K562 (cell line): ENCODE measurements at regions not wholly inside any gene's neighbourhood (a gene's known extent, or its start where the extent isn't known, plus 50 kb on each side); places are given as distances from the start of the nearest gene placed in this dataset.

ENCODE experiments used
- CHD4 ChIP-seq: fragments of 200-600 bp; sonication (generic); IDR thresholded peaks from 3 replicates; pipeline ENCODE4 v1.6.1; 2012; ENCODE audit warnings: low read depth, mild to moderate bottlenecking, mixed read lengths, low read length, inconsistent platforms; ENCODE audit not compliant: insufficient read depth, insufficient replicate concordance, poor library complexity, severe bottlenecking
- NRF1 ChIP-seq, 2 experiments: fragments of 450-650 bp; IDR thresholded peaks in 1 of 2; conservative IDR thresholded peaks in 1 of 2; 2 replicates each; pipeline ENCODE4 v1.6.1; 2014; ENCODE audit warnings: mild to moderate bottlenecking in 2 of 2
- RAD21 ChIP-seq, 2 experiments: fragments of 250-450 bp in 1 of 2; fragments of 450-650 bp in 1 of 2; sonication (Bioruptor Pico) in 1 of 2; formaldehyde crosslinking in 1 of 2; IDR thresholded peaks in 1 of 2; conservative IDR thresholded peaks in 1 of 2; 2 replicates each; pipeline versions ENCODE4 v1.4.0 to v1.8.0; 2020 to 2022; ENCODE audit warnings: mild to moderate bottlenecking in 2 of 2, moderate library complexity in 1 of 2
- RCOR1 ChIP-seq, 2 experiments: IDR thresholded peaks; 2 replicates each; pipeline ENCODE4 v1.6.1; 2012; ENCODE audit warnings: low read depth in 2 of 2, low read length in 2 of 2, borderline replicate concordance in 1 of 2, improper control_type of control experiment in 1 of 2
- SIN3A ChIP-seq, 2 experiments: fragments of 150-350 bp in 1 of 2; IDR thresholded peaks; 2 replicates each; pipeline ENCODE4 v1.6.1; 2011 to 2016; ENCODE audit warnings: borderline replicate concordance in 2 of 2, low read depth in 2 of 2, low read length in 2 of 2, mild to moderate bottlenecking in 2 of 2, moderate library complexity in 2 of 2; ENCODE audit not compliant: control insufficient read depth in 1 of 2
- TF ChIP-seq, protein P1 (sequence below): fragments of 250-450 bp; sonication (Bioruptor Pico); IDR thresholded peaks from 2 replicates; pipeline ENCODE4 v1.8.0; 2021; ENCODE audit warnings: moderate library complexity, mild to moderate bottlenecking, inconsistent platforms

DNA sequence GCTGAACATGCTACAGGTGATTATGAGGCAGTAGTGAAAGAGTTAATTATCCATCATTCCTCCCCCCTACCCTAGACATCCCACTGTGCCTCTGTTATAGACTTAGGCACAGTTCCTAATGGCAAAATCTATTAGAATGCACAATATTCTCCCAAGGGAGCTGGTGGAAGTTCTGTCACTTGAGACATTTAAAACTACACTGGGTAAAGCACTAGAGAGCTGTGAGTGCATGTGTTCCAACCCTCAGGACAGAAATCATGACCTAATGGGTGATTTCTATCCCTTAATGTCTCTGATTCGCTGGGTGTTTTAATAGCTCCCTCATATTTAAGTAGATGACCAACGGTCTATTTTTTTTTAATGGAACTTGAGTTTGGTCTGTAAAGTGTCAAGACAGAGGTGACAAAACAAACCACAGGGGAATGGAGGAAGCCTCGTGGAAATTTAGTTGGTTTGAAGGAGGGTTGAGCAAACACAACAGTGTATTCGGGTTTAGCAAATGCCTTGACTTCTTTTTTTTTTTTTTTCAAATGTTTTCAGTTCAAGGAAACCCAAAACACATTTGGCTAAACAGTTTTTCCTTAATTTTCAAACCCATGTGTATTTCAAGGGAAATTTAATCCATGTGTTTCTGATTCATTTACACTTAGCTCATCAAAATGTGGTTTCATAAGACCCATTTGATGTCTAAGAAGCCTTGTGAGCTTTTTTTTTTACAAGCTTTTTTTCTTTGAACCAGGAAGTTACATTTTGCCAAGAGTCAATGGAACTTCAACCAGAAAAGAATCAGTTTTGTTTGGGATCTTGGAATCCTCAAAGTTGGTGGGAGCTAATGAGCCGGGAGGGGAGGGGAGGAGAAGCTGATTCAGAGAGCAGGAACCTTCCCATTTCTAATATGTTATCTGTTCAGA, 665.1 kb upstream of the ZEB2 start:
- no peak for TF ChIP-seq RCOR1 (IDR thresholded peaks at IDR 0.05; ENCODE audit: borderline replicate concordance in 1 of 2, low read depth in 2 of 2, low read length in 2 of 2)
- TF ChIP-seq SIN3A (IDR thresholded peaks at IDR 0.05; ENCODE audit: borderline replicate concordance in 2 of 2, control insufficient read depth in 1 of 2, low read depth in 2 of 2, low read length in 2 of 2): no peak
- TF ChIP-seq NRF1 (conservative IDR thresholded peaks at IDR 0.05 in 1 of 2, IDR thresholded peaks at IDR 0.05 in 1 of 2): no peak
- TF ChIP-seq, protein P1, sequence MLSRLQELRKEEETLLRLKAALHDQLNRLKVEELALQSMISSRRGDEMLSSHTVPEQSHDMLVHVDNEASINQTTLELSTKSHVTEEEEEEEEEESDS: no peak
- no peak for TF ChIP-seq RAD21 (CRISPR knock-in tag; conservative IDR thresholded peaks at IDR 0.05 in 1 of 2, IDR thresholded peaks at IDR 0.05 in 1 of 2)
- TF ChIP-seq CHD4: no peak
